ENCODE measurements at regions not wholly inside any gene's neighbourhood (a gene's known extent, or its start where the extent isn't known, plus 50 kb on each side); places are given as distances from the start of the nearest gene placed in this dataset.
"Not testable (repeated sequence)": the region's sequence is repeated elsewhere in the genome, so short reads cannot be mapped to it uniquely, and the experiment has no call there.

GRCh38 chr1:96558635-96559034 lies 162.9 kb upstream of the PTBP2 start:
- no peak overlapping the region for H3K4me3 ChIP-seq (ENCODE audit: low read length)
- no peak for TF ChIP-seq CTCF (IDR thresholded peaks at IDR 0.05; ENCODE audit: low read depth, low read length)
- no peak for TF ChIP-seq EZH2phosphoT487 (IDR thresholded peaks at IDR 0.05; ENCODE audit: low read depth)
- no peak overlapping the region for H3K4me2 ChIP-seq (ENCODE audit: low read length)
- no peak overlapping the region for H2AFZ ChIP-seq (ENCODE audit: low read depth, low read length)
- no peaks in the 10 kb centered on the region for H3K9me3 ChIP-seq (ENCODE audit: insufficient read depth, low read length)
- H3K27ac ChIP-seq (ENCODE audit: low read length) = no peak overlapping the region
- no peaks in the 10 kb centered on the region for H3K79me2 ChIP-seq (ENCODE audit: low read length)
- H3K36me3 ChIP-seq (replicated peaks; ENCODE audit: low read depth, low read length) = no peaks in the 10 kb centered on the region
- H3K9ac ChIP-seq (ENCODE audit: low read length) = no peak overlapping the region
- H3K4me1 ChIP-seq (ENCODE audit: low read length) = no peaks in the 10 kb centered on the region
- H4K20me1 ChIP-seq (ENCODE audit: insufficient read depth, low read length) = no peaks in the 10 kb centered on the region
- H3K27me3 ChIP-seq (ENCODE audit: low read depth, low read length) = no peaks in the 10 kb centered on the region

GRCh38 chr1:96559181-96559580 lies 162.4 kb upstream of the PTBP2 start:
- TF ChIP-seq CTCF (IDR thresholded peaks at IDR 0.05; ENCODE audit: low read depth, low read length) = no peak
- TF ChIP-seq EZH2phosphoT487 (IDR thresholded peaks at IDR 0.05; ENCODE audit: low read depth) = no peak
- Histone ChIP-seq H3K36me3 (replicated peaks; ENCODE audit: low read depth, low read length) (no peaks in the 10 kb centered on the region), H2AFZ (ENCODE audit: low read depth, low read length) (no peak overlapping the region), H3K4me2 (ENCODE audit: low read length) (no peak overlapping the region), H3K4me1 (ENCODE audit: low read length) (no peaks in the 10 kb centered on the region), H3K9ac (ENCODE audit: low read length) (no peak overlapping the region), H3K9me3 (ENCODE audit: insufficient read depth, low read length) (no peaks in the 10 kb centered on the region), H3K79me2 (ENCODE audit: low read length) (no peaks in the 10 kb centered on the region), H3K27me3 (ENCODE audit: low read depth, low read length) (no peaks in the 10 kb centered on the region), H3K4me3 (ENCODE audit: low read length) (no peak overlapping the region), H4K20me1 (ENCODE audit: insufficient read depth, low read length) (no peaks in the 10 kb centered on the region), H3K27ac (ENCODE audit: low read length) (no peak overlapping the region)

GRCh38 chr1:96559707-96560596 lies 161.6 kb upstream of the PTBP2 start:
- Histone ChIP-seq H3K27me3 (ENCODE audit: low read depth, low read length) (no peaks in the 10 kb centered on the region), H3K27ac (ENCODE audit: low read length) (no peak overlapping the region), H4K20me1 (ENCODE audit: insufficient read depth, low read length) (no peaks in the 10 kb centered on the region), H3K9ac (ENCODE audit: low read length) (no peak overlapping the region), H3K4me1 (ENCODE audit: low read length) (no peaks in the 10 kb centered on the region), H2AFZ (ENCODE audit: low read depth, low read length) (no peak overlapping the region), H3K9me3 (ENCODE audit: insufficient read depth, low read length) (no peaks in the 10 kb centered on the region), H3K36me3 (replicated peaks; ENCODE audit: low read depth, low read length) (no peaks in the 10 kb centered on the region), H3K79me2 (ENCODE audit: low read length) (no peaks in the 10 kb centered on the region), H3K4me3 (ENCODE audit: low read length) (no peak overlapping the region), H3K4me2 (ENCODE audit: low read length) (no peak overlapping the region)
- TF ChIP-seq EZH2phosphoT487 (IDR thresholded peaks at IDR 0.05; ENCODE audit: low read depth) (no peak), CTCF (IDR thresholded peaks at IDR 0.05; ENCODE audit: low read depth, low read length) (no peak)

- no peak overlapping the region for H3K27ac ChIP-seq (ENCODE audit: low read length)
- no peak overlapping the region for H2AFZ ChIP-seq (ENCODE audit: low read depth, low read length)
- no peaks in the 10 kb centered on the region for H3K9me3 ChIP-seq (ENCODE audit: insufficient read depth, low read length)
- H3K4me1 ChIP-seq (ENCODE audit: low read length) = no peaks in the 10 kb centered on the region
- H4K20me1 ChIP-seq (ENCODE audit: insufficient read depth, low read length) = no peaks in the 10 kb centered on the region
- no peaks in the 10 kb centered on the region for H3K79me2 ChIP-seq (ENCODE audit: low read length)
- no peak overlapping the region for H3K4me3 ChIP-seq (ENCODE audit: low read length)
- no peaks in the 10 kb centered on the region for H3K27me3 ChIP-seq (ENCODE audit: low read depth, low read length)
- TF ChIP-seq EZH2phosphoT487 (IDR thresholded peaks at IDR 0.05; ENCODE audit: low read depth) (no peak), CTCF (IDR thresholded peaks at IDR 0.05; ENCODE audit: low read depth, low read length) (no peak)
- no peak overlapping the region for H3K4me2 ChIP-seq (ENCODE audit: low read length)
- no peak overlapping the region for H3K9ac ChIP-seq (ENCODE audit: low read length)
- H3K36me3 ChIP-seq (replicated peaks; ENCODE audit: low read depth, low read length) = no peaks in the 10 kb centered on the region
Observed at GRCh38 chr1:96562094-96562493, 159.5 kb upstream of the PTBP2 start.

- not testable (repeated sequence) for H4K20me1 ChIP-seq (ENCODE audit: insufficient read depth, low read length); H3K9ac ChIP-seq (ENCODE audit: low read length); H2AFZ ChIP-seq (ENCODE audit: low read depth, low read length); H3K36me3 ChIP-seq (replicated peaks; ENCODE audit: low read depth, low read length); H3K9me3 ChIP-seq (ENCODE audit: insufficient read depth, low read length); H3K4me2 ChIP-seq (ENCODE audit: low read length); H3K27me3 ChIP-seq (ENCODE audit: low read depth, low read length); H3K79me2 ChIP-seq (ENCODE audit: low read length); H3K4me3 ChIP-seq (ENCODE audit: low read length); H3K4me1 ChIP-seq (ENCODE audit: low read length); H3K27ac ChIP-seq (ENCODE audit: low read length)
Observed at GRCh38 chr1:96564401-96564800, 157.2 kb upstream of the PTBP2 start.
